ENCODE measurements at regions not wholly inside any gene's neighbourhood (a gene's known extent, or its start where the extent isn't known, plus 50 kb on each side); places are given as distances from the start of the nearest gene placed in this dataset.

DNA sequence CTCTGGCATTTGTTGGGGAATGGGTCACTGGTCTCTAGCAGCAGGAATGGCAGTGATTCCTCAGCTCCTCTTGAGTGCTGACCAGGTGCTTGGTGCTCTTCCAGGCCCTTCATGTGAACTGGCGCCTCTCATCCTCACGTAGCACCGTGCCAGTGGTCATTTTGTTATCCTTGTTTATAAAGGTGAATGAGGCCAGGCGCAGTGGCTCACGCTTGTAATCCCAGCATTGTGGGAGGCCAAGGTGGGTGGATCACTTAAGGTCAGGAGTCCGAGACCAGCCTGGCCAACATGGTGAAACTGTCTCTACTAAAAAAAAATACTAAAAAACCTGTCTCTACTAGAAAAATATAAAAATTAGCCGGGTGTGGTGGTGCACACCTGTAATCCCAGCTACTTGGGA lies 301.3 kb downstream of the QKI start:
- H3K4me3 ChIP-seq (ENCODE audit: low read length, poor library complexity, severe bottlenecking), result no peak overlapping the region
- TF ChIP-seq, protein P1, sequence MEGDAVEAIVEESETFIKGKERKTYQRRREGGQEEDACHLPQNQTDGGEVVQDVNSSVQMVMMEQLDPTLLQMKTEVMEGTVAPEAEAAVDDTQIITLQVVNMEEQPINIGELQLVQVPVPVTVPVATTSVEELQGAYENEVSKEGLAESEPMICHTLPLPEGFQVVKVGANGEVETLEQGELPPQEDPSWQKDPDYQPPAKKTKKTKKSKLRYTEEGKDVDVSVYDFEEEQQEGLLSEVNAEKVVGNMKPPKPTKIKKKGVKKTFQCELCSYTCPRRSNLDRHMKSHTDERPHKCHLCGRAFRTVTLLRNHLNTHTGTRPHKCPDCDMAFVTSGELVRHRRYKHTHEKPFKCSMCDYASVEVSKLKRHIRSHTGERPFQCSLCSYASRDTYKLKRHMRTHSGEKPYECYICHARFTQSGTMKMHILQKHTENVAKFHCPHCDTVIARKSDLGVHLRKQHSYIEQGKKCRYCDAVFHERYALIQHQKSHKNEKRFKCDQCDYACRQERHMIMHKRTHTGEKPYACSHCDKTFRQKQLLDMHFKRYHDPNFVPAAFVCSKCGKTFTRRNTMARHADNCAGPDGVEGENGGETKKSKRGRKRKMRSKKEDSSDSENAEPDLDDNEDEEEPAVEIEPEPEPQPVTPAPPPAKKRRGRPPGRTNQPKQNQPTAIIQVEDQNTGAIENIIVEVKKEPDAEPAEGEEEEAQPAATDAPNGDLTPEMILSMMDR (conservative IDR thresholded peaks at IDR 0.05; ENCODE audit: low read length), result no peak
- TF ChIP-seq EZH2phosphoT487 (IDR thresholded peaks at IDR 0.05; ENCODE audit: borderline replicate concordance), result no peak
- no peaks in the 10 kb centered on the region for H3K79me2 ChIP-seq (ENCODE audit: insufficient read depth, low read length)
- H2AFZ ChIP-seq (ENCODE audit: low read length), result no peak overlapping the region
- H3K4me2 ChIP-seq (ENCODE audit: low read depth, low read length, poor library complexity, severe bottlenecking), result no peak overlapping the region
- no peaks in the 10 kb centered on the region for H3K9me2 ChIP-seq (replicated peaks; ENCODE audit: low read depth, low read length)
- H3K4me1 ChIP-seq (ENCODE audit: insufficient read depth, low read length, poor library complexity, severe bottlenecking), result no peaks in the 10 kb centered on the region
- H3K36me3 ChIP-seq (ENCODE audit: insufficient read depth, low read length), result no peaks in the 10 kb centered on the region
- H3K9ac ChIP-seq (ENCODE audit: low read depth, low read length, poor library complexity, severe bottlenecking), result no peak overlapping the region
- H3K9me3 ChIP-seq (ENCODE audit: insufficient read depth, low read depth, low read length), result peaks cover 6% of the 10 kb centered on the region; the same call in 1 of the 2 replicates
- H4K20me1 ChIP-seq (ENCODE audit: insufficient read depth, low read length, poor library complexity, severe bottlenecking), result no peaks in the 10 kb centered on the region
- H3F3A ChIP-seq (ENCODE audit: low read depth), result no peaks in the 10 kb centered on the region
- no peaks in the 10 kb centered on the region for H3K27me3 ChIP-seq (ENCODE audit: insufficient read depth, low read length, poor library complexity, severe bottlenecking)

DNA sequence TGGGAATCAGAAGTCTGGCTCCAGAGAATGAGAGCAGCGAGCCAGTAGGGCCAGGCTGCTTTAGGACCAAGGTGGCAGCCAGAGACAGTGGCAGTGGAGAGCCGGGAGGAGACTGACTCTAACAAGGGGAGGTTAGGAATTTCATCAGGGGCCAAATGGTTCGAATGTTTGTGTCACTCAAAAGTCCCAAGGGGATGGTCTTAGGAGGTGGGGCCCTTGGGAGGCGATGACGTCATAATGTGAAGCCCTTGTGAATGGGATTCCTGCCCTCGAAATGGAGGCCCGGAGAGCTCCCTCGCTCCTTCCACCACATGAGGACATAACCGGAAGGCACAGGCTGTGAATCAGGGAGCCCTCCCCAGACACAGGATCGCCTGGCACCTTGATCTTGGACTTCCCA lies 299.7 kb downstream of the QKI start:
- Histone ChIP-seq H3K4me2 (ENCODE audit: low read depth, low read length, poor library complexity, severe bottlenecking) (no peak overlapping the region), H3K4me1 (ENCODE audit: insufficient read depth, low read length, poor library complexity, severe bottlenecking) (no peaks in the 10 kb centered on the region)

DNA sequence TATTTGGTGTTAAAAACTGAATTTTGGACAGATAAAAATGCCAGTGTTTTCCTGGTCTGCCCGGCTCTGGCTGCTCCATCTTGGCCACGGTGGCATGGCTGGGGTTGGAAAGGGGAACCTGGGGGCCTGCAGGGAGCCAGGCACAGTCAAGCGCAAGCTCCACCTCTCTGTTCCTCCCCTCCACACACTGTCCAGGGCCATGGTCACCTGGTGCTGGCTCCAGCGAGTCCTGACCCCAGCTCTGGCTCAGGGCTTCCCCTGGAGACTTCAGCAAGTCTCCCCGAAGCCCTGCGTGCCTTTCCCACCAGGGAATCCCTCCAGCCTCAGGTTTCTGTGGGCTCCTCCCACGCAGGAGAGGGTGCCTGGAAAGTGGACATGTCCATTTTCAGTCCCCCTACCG lies 298.5 kb downstream of the QKI start:
- Histone ChIP-seq H3K4me1 (ENCODE audit: insufficient read depth, low read length, poor library complexity, severe bottlenecking) (no peaks in the 10 kb centered on the region), H3K36me3 (ENCODE audit: insufficient read depth, low read length) (no peaks in the 10 kb centered on the region), H2AFZ (ENCODE audit: low read length) (no peak overlapping the region), H3K9ac (ENCODE audit: low read depth, low read length, poor library complexity, severe bottlenecking) (no peak overlapping the region), H3K9me3 (ENCODE audit: insufficient read depth, low read depth, low read length) (peaks cover 6% of the 10 kb centered on the region; the same call in 1 of the 2 replicates), H4K20me1 (ENCODE audit: insufficient read depth, low read length, poor library complexity, severe bottlenecking) (no peaks in the 10 kb centered on the region), H3K9me2 (replicated peaks; ENCODE audit: low read depth, low read length) (no peaks in the 10 kb centered on the region), H3K4me3 (ENCODE audit: low read length, poor library complexity, severe bottlenecking) (no peak overlapping the region), H3K27me3 (ENCODE audit: insufficient read depth, low read length, poor library complexity, severe bottlenecking) (no peaks in the 10 kb centered on the region), H3F3A (ENCODE audit: low read depth) (no peaks in the 10 kb centered on the region), H3K79me2 (ENCODE audit: insufficient read depth, low read length) (no peaks in the 10 kb centered on the region), H3K4me2 (ENCODE audit: low read depth, low read length, poor library complexity, severe bottlenecking) (no peak overlapping the region)
- TF ChIP-seq, protein P1 (conservative IDR thresholded peaks at IDR 0.05; ENCODE audit: low read length), result no peak
- no peak for TF ChIP-seq EZH2phosphoT487 (IDR thresholded peaks at IDR 0.05; ENCODE audit: borderline replicate concordance)

More for the DNA sequence above, 299.7 kb downstream of the QKI start:
- Histone ChIP-seq H3K79me2 (ENCODE audit: insufficient read depth, low read length) (no peaks in the 10 kb centered on the region), H2AFZ (ENCODE audit: low read length) (no peak overlapping the region), H3K9me2 (replicated peaks; ENCODE audit: low read depth, low read length) (no peaks in the 10 kb centered on the region), H3K36me3 (ENCODE audit: insufficient read depth, low read length) (no peaks in the 10 kb centered on the region), H4K20me1 (ENCODE audit: insufficient read depth, low read length, poor library complexity, severe bottlenecking) (no peaks in the 10 kb centered on the region), H3K4me3 (ENCODE audit: low read length, poor library complexity, severe bottlenecking) (no peak overlapping the region), H3F3A (ENCODE audit: low read depth) (no peaks in the 10 kb centered on the region), H3K9me3 (ENCODE audit: insufficient read depth, low read depth, low read length) (peaks cover 6% of the 10 kb centered on the region; the same call in 1 of the 2 replicates), H3K9ac (ENCODE audit: low read depth, low read length, poor library complexity, severe bottlenecking) (no peak overlapping the region), H3K27me3 (ENCODE audit: insufficient read depth, low read length, poor library complexity, severe bottlenecking) (no peaks in the 10 kb centered on the region)
- TF ChIP-seq, protein P1 (conservative IDR thresholded peaks at IDR 0.05; ENCODE audit: low read length), result no peak
- TF ChIP-seq EZH2phosphoT487 (IDR thresholded peaks at IDR 0.05; ENCODE audit: borderline replicate concordance), result no peak
